NCI-H1048 (cell line): ENCODE measurements at regions not wholly inside any gene's neighbourhood (a gene's known extent, or its start where the extent isn't known, plus 50 kb on each side); places are given as distances from the start of the nearest gene placed in this dataset.

Source experiments
- DNase-seq: peaks from one replicate; lab custom pipeline; 2025; lab: John Stamatoyannopoulos, UW

- no peak for DNase-seq
These were observed 68.1 kb downstream of the HTR5A start for GRCh38 chr7:155138204-155138603.

- DNase-seq, result no peak
These were observed 71.4 kb downstream of the HTR5A start for GRCh38 chr7:155141562-155141961.

GRCh38 chr7:155143381-155143780, 73.3 kb downstream of the HTR5A start:
- DNase-seq, result no peak

DNA sequence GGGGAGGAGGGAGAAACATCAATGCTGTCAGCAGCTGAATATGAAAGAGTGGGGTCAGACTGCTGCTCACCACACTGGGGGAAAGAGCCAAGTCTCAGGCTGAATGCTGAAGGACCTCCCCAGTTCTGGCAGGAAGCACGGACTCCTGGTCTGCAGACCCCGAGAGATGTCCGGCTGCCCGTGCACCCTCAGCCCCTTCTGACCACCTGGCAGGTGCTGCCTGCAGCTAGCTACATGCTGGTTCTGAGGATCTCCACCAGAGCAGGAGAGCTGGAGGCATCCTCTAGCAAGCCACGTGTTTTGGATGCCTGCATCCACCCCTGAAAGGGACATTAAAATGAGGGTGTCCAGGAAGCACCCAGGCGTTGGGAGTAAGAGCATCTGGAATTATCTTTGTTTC, 74.2 kb downstream of the HTR5A start:
- no peak for DNase-seq

- DNase-seq, result no peak
These were observed 75.5 kb downstream of the HTR5A start for GRCh38 chr7:155145477-155146255.

DNA sequence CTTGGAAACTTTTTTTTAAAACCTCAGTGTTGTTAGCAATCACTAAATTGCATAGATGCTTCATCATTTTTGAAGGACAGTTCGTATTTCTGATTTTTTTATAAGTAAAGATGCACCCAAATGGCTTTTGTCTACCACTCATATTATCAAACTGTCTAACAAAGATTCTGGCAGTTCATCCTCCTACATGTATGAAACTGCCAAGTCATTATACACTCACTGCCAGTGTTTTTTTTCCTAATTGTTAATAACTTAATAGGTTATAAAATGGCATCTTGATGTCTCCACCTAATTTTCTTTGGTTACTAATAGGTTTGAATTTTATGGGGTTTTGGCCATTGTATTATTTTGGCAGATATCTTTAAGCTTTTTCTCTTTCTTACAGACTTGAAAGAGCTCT, 77.0 kb downstream of the HTR5A start:
- no peak for DNase-seq

GRCh38 chr7:155147624-155148023, 77.5 kb downstream of the HTR5A start:
- DNase-seq, result no peak

GRCh38 chr7:155153676-155154075, 83.6 kb downstream of the HTR5A start:
- DNase-seq, result no peak

GRCh38 chr7:155154586-155154985, 84.5 kb downstream of the HTR5A start:
- no peak for DNase-seq

- DNase-seq, result no peak
These were observed 91.6 kb downstream of the HTR5A start for GRCh38 chr7:155161690-155162089.

DNA sequence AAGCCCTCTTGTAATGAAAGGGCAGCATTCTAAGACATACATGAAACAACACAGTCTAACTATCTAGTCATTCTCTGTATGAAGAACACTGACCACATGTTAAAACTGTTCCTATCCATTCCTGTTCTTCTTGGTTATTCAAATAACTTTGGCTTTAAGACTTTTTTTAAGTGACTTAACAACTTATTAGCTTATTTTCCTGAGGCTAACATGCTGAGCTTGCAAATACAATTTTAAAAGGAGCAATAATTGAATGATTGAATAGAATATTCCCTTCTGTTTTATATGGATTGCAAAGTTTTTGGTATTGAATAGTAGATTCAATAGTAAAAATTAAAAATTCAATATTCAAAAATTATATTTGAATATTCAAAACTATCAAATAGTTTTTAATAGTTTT, 92.3 kb downstream of the HTR5A start:
- DNase-seq, result no peak

DNA sequence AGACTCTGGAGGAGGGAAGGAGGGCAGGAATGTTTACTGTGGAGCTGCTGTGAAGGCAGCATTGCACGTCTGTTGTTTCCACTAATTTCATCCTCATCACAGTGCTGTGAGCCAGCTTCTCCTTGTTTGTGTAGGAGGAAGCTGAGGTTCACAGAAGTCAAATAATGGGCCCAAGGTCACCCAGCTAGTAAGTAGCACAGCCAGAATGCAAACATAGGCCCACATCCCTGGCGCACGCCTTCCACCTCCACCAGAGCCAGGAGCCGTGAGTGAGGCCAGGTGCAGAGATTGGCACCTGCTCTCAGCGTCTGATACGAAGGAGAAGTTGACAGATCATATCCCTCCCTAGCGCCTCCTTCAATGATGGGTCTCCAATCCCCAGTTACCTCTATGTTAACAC, 93.6 kb downstream of the HTR5A start:
- no peak for DNase-seq

DNA sequence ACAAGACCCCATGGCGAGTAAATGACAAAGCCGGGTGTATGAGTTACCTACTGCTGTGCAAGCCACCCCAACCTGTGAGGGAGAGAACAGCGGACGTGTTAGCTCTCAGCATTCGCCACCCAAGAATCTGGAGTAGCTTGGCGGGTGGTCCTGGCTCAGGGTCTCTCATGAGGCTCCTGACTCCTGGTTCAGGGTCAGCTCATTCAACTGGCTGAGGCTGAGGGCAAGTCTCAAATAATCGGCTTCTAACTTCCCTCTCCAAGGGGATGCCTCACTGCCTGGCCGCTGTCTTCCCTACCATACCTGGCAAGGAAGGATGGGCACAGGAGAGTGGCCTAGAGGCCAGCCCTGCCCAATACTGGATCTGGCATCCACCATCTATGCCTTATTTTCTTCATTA, 94.2 kb downstream of the HTR5A start:
- DNase-seq, result no peak

DNA sequence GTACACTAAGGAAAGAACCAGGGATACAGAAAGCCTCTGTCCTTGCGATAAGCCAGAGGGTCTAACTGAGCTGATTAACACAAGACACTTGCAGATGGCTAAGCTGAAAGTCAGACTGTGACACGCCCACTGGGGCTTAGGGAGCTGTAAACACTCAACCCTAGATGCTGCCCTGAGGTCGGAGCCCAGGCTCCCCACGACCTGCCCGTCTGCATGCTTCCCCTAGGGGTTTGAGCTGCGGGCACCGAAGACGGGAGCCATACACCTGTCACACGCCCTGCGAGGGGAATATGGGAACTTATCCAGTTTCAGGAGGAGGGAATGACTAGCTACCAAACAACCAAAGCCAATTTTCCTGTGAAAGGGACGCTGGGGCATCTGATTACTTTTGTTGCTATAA, 96.0 kb downstream of the HTR5A start:
- DNase-seq, result no peak

- DNase-seq, result no peak
These were observed 96.7 kb downstream of the HTR5A start for GRCh38 chr7:155166673-155167370.

GRCh38 chr7:155167706-155168365, 97.7 kb downstream of the HTR5A start:
- DNase-seq, result no peak

DNA sequence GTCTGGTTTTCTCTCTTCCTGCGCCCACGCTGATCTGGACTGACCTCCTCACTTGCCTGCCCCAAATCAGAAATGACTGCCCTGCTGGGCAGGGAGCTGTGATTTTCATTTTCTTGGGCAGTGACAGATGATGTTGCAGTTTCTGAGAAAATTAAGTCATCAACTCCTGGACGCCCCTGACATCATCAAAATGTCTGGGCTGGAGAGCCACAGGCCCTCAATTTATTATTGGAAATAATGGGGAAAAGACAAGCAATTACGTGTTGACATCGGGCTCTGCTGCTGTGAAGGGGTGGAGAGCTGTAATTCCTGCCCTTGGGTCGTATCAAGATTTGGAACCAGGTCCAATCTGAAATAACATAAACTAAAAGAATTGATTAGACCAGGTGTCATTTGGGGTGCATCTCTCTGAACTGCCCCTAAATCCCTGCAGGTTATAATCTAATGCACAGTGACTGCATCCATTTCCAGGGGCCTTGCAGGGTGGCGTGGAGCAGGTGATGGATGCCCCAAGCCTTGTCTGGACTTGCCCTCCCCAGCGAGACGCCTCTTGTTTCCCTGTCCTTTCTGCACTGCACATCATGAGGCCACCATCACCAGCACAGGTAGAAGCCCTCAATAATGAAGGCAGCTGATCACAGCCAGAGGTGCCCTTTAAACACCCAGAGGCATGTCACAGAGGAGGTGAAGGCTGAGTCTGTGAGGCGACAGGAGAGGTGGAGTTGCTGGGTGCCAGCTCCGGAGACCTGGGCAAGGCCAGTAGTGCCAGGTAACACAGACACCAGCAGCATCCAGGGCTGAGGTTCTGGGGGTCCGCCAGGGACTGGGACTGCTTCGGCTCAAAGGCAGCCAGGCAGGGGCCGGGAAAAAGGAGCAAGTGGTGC, 98.7 kb downstream of the HTR5A start:
- no peak for DNase-seq

GRCh38 chr7:155169498-155170065, 99.5 kb downstream of the HTR5A start:
- no peak for DNase-seq

- no peak for DNase-seq
These were observed 100.2 kb downstream of the HTR5A start for GRCh38 chr7:155170331-155170730.

DNA sequence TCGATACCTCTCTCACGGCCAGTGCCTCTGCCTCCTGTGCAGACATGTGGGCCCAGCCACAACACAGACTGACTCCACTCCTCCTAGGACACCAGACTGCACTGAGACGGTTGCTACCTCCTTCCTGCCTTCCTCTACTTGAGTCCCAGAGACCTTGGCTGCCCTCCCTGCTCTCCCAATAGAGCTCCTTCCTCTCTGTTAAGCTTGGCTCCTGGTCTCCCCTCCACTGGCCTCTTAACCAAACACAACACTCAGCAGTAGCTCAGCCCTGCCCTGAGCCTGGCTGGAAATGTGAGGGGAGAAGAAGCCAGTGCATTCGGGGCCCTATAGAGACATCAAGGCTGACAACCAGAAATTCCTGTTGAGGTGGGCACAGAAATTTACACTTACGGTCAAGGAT, 102.0 kb downstream of the HTR5A start:
- DNase-seq, result no peak

DNA sequence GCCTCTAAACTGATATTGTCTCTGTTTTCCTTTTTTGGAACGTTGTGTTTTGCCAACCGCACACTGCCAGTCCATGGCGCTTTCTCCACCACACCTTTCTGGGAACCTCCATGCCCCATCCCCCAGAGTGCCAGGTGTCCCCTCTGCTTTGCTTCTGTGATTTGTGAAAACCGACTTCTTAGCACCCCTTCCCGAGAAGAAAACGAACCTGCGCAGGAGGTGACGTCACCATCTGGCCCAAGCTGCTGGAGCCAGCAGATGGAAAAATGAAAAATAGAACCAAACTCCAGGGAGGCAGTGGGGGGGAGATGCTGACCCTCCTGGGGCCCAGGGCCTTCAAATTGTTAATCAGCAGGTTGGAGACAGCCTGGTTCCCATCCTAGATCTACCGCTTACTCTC, 103.8 kb downstream of the HTR5A start:
- no peak for DNase-seq

GRCh38 chr7:155178096-155178495, 108.0 kb downstream of the HTR5A start:
- no peak for DNase-seq
